ENCODE measurements at regions not wholly inside any gene's neighbourhood (a gene's known extent, or its start where the extent isn't known, plus 50 kb on each side); places are given as distances from the start of the nearest gene placed in this dataset.

DNA sequence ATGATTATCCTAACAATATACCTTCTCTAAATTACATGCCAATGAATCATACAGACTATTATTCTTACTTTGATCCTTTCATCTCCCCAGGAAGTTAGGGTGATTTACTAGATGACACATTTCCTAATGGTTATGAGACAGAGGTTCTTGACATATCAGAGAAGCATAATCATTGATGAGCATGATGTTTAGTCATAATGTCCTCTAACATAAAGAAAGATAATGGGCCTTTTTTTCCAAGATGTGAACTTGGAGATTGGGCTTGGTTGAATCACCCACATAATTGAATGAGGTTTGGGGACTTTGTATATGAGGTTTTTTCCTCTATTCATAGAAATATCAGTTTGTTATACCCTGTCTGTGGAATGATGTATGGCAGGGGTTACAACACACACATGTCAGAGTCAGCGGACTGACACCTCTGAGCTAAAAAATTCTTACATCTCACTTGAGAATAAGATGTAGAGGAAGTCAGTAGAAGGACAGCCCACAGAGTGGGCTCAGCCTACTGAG lies 69.7 kb upstream of the DCBLD2 start:
- DNase-seq (ENCODE audit: low read depth in 2 of 3, low spot score in 2 of 3): no peak

DNA sequence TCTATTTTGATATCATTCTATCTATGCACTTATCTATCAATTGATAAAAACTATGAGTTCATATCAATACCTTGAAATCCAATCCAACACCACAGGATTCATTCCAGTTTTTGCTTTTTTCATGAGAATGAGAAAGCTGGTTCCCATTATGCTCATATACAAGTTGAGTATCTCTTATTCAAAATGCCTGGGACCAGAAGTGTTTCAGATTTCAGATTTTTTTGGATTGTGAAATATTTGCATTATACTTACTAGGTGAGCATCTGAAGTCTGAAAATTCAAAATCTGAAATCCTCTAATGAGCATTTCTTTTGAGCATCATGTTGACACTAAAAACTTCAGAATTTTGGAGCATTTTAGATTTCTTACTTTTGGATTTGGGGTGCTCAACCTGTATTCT lies 67.8 kb upstream of the DCBLD2 start:
- no peak for DNase-seq (ENCODE audit: low read depth in 2 of 3, low spot score in 2 of 3)

DNA sequence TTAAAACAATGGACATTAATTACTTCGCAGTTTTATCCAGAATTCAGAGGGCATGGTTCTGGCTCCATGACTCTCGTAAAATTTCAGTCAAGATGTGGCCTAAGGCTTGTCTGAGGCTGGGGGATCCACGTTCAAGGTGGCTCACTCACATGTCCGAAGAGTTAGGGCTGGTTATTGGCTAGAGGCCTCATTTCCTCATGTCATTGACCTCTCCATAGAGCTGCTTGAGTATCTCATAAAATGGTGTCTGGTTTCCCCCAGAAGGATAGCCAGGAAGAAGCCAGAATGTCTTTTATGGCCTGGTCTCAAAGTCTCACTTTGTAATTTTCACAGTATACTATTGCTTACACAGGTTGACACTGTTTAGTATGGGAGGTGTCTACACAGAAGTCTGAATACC lies 67.3 kb upstream of the DCBLD2 start:
- DNase-seq (ENCODE audit: low read depth in 2 of 3, low spot score in 2 of 3): no peak

DNA sequence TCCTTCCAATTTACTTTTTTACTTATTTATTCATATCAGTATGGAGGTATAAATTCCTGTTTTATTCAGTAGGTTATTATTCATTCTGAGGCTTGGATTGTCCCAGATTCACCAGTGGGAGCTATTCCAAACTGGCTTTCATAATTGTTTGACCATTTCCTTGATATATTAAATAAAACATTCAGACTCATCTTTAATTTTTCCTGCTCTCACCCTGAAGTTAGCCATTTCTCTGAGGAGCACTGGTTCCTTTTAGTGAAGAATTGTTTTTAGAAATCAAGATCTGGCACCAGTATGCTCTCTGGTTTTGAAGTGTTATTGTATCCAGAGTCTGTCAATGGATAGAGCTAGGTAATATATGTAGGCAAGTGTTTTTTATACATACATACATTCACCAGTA lies 66.9 kb upstream of the DCBLD2 start:
- DNase-seq (ENCODE audit: low read depth in 2 of 3, low spot score in 2 of 3): no peak

DNA sequence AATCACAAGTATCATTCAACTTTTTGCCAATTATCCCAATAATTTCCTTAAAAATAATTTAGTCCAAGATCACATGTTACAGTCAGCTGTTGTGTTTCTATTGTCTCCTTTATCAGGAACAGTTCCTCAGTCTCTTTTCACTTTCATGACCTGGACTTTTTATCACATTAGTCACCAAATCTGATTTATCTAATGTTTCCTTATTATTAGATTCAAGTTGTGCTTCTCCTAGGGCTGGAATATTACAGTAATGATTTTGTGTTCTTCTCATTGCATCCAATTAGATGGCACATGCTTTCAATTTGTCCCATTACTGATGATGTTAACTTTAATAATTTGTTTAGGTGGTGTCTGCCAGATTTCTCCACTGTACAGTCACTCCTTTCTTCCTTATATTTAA lies 66.3 kb upstream of the DCBLD2 start:
- no peak for DNase-seq (ENCODE audit: low read depth in 2 of 3, low spot score in 2 of 3)

DNA sequence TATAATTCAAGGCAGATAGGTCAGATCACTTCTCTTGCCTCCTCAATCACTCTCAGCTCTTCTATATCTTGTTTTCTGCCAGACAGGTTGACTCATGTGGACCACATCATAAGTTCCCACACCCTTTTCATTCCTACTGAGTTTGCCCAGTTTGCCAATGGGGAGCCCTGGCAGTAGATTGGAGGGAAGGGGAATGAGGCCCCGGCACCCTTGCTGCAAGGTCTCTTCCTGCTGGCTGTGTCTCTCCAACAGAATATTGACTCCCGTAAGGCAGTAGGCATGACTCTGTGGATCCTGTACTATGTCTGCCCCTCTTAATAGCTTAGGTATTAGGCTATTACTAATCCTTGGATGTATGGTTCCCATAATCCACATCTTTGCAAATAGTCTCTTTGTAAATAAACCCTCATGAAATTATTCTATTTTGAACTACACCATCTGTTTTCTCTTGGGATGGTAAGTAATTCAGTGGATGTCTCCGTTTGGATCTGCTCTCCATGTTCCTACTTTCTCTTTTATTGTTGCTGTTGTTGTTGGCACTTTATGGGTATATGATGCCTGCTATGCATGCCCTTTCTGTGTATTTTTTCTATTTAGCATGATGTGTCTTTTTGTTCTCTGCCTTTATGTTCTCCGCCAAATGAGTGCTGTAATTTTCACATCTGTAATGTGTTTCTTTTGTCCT lies 65.5 kb upstream of the DCBLD2 start:
- DNase-seq (ENCODE audit: low read depth in 2 of 3, low spot score in 2 of 3): no peak

DNA sequence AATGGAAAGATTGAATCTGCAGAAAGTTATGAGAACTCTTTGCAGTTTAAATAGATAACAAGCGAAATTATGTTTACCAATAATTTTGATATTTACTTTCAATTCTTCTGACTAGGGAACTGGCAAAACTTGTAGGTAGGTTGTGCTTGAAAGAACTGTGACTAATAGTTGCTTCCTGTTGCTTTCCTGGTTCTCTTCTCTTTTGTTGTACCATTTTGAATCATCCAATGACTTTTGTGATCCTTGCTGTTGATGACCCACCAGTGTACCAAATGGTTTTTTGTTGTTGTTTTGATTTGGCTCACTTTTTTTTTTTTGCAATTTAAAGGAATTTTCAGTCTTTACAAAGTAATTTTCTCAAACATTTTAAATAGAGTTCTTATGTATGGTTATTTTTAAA lies 64.9 kb upstream of the DCBLD2 start:
- DNase-seq (ENCODE audit: low read depth in 2 of 3, low spot score in 2 of 3): no peak

DNA sequence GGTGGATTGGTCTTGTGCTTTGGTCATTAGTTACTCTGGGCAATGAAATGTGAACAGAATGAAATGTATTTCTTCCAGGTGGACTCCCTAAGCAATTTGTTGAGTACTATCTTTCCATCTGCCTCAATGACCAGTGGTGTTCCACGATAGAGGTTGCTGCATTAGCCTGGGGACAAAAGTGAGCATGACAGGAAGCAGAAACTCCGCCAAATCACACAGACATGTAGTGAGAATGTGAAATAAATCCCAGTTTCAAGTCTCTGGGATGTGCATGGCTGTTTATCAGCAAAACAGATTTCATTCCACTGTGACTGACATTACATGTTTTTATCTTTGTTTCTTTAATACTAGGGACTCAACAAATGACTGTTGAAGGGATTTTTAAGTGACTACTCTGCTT lies 63.3 kb upstream of the DCBLD2 start:
- no peak for DNase-seq (ENCODE audit: low read depth in 2 of 3, low spot score in 2 of 3)

DNA sequence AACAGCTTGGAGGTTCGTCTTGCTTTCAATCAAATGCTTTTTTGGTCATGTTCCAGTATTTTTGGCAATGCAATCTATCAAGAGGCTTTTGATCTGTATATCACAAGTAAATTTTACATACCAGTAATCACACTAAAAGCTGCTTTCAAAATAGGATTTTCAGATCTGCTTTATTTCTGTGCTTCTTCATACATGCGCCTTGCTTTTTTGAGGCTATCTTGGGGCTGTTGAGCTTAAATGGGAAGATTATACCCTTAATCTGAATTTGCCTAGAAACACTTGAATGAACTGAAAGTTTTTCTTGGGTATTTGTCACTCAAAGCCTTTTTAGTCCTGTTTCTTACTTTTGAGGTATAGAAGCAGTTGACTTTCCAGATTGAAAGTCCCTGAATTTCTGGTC lies 62.1 kb upstream of the DCBLD2 start:
- no peak for DNase-seq (ENCODE audit: low read depth in 2 of 3, low spot score in 2 of 3)

DNA sequence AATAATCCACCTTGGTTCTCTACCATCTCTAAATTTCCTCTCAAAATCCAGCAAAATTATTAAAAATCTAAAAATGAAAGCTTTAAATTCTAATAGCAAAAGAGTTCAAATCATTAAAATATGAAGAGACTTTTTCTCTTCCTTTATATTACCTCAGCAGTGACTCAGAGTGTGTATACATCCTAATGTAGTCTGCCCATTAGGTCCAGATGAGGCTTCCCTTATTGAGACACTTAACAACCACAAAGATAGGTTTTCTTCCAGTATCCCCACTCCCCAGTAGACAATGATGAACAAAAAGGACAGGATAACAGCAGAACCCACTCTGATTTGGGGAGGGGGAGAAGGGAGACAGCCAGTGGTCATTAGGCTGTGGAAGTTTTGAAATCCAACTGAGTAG lies 61.5 kb upstream of the DCBLD2 start:
- DNase-seq (ENCODE audit: low read depth in 2 of 3, low spot score in 2 of 3): no peak

DNA sequence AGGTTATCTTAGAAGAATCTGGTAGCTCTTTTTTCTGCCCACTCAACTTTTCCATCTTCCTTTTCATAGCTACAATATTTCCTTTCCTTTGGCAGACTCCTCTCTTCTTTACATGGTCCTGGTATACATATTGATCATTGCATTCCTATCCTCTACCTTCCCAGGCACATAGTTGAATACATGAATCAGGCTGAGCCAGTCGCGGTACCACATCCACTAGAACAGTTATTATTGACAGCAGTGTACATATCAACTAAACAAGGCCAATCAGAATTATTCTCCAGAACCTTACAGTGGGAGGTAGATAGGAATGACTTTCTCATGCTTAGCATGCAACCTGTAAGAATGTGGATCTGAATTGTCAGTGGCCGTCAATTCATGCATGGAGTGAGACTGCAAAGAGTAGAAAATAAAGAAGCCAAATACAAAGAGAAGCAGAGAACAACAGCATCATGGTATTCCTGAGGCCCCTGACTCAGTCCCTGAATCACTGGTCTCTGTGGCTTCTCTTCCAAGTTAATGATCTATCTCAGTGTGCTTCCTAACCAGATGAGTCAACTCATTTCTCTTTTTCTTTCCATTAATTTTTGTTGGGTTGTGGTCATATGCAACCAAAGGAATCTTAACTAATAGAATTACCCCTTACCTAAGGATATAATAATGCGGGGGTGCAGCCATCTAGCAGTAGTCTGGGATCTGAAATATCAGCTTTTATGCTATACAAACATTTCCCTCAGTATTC lies 60.9 kb upstream of the DCBLD2 start:
- no peak for DNase-seq (ENCODE audit: low read depth in 2 of 3, low spot score in 2 of 3)

DNA sequence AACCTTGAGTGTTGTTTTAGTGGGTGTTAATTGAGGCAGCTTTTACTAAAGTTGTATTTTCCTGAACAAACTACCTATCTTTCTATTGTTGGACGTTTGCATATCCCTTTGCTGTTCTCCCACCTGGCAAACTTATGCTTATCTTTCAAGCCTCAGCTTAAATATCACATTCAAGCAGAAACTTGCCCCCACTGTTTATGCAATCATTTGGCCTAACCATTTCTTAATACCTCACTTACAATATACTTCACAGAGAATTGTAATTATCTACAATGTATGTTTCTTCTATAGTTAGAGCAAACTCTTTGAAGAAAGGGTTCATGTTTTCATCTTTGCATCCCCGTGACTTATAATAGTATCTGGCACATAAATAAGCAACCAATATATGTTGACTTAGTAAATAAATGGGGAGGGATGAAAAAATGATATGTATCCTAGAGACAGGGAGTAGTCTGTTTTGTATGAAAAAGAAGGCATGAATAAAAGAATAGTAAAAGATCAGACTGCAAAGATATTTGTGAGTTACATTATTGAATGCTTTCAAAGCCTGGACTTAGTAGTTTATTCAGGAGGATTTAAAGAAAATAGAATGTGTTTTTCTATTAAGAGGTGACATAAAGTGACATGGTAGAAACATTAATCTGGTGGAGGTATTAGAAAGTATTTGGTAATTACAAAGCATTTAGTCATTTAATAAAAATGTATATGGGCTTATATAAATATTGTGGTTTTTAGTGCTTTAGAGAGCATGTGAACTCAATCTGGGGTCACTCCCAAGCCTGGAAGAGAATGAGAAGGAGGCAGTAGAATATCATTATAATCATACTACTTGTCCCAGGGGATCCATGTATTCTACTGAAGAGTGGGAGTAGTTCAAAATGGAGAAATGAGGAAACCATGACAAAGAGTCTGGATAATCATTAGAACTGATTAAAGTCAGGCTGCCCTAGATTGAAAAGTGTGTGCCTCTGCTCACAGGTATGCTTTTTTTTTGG lies 60.0 kb upstream of the DCBLD2 start:
- DNase-seq (ENCODE audit: low read depth in 2 of 3, low spot score in 2 of 3): no peak

DNA sequence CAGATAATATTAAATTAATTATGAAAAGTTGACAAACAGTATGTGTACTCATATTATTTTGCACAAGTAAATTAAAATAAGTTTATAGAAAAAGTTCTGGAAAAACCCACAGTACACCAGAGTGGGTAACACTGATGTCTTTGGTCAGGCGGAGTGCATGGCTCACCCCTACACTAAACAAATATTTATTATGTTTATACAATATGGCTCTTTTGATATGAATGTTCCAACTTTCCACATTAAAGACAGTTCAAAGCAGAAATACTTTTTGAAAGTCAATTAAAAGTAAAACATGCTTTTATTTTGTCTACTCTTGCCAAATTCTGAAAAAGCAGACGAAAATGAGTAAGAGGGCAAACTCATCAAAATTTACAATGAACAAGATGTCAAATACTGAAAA lies 56.2 kb upstream of the DCBLD2 start:
- DNase-seq (ENCODE audit: low read depth in 2 of 3, low spot score in 2 of 3): no peak

DNA sequence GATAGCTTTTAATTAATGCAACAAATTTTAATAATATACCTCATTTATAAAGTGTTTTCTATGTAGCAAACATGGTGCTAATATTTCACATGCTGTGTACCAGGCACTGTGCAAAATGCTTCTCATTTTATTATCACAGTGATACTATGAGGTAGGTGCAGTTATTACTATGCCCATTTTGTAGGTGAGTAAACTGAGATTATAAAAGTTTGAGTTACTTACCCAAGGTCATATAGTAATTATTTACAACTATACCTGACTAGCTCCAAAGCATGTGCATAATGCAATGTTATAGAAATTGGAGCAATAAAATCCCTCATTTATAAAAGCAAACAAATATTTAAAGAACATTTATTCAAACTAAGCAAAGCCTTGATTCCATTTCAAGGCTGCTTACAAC lies 54.5 kb upstream of the DCBLD2 start:
- DNase-seq (ENCODE audit: low read depth in 2 of 3, low spot score in 2 of 3): no peak

DNA sequence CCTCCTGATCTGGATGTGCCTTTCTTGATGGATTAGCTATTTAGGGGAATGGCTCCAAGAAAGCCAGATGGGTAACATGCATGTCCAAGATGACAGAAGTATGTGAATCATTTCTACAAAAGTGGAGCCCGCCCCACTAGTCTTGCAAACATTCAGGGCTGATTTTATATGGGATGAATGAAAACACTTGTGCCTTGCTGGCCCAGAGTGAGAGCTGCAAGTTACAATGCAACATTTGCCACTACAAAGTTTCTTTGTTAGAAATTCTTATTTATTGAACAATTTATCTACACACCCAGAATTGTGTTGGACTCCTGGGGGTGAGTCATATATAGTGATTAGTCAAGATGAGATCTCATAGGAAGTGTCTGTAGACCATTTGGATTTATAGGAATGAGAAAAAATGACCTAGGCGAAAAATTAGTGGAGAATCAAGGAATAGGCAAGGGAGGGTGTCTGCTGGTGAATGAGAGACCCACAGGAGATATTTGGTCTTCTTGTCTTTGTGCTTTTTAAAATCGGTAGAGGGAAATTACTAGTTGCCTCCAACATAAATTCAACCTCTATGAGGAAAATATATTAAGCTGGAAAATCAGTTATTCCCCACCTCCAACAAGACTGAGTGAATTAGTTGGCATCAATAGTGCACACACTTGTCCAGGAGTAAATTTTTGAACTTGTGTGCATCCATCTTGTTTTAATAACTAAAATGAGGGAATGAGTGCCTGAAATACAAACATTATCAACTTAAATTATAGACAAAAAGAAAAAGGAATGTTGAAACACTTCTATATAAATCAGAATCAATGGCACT lies 53.5 kb upstream of the DCBLD2 start:
- DNase-seq (ENCODE audit: low read depth in 2 of 3, low spot score in 2 of 3): no peak

DNA sequence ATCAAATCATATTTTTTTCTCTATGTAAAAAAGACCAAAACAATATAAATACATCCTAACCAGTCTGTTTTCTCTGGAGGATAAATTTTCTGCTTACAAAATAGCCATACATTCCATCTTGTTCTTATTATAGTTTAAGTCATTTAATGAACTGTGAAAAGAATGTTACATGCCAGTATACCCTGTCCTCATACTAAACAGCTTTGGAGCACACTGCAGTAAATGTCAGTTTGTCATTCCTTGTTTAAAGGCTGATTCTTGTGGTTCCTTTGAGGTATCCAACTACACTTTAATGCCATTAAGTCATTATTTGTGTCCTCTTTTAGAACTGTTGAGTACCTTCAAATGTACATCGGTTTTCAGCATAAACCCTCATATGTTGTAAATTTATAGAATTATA lies 52.7 kb upstream of the DCBLD2 start:
- DNase-seq (ENCODE audit: low read depth in 2 of 3, low spot score in 2 of 3): no peak

DNA sequence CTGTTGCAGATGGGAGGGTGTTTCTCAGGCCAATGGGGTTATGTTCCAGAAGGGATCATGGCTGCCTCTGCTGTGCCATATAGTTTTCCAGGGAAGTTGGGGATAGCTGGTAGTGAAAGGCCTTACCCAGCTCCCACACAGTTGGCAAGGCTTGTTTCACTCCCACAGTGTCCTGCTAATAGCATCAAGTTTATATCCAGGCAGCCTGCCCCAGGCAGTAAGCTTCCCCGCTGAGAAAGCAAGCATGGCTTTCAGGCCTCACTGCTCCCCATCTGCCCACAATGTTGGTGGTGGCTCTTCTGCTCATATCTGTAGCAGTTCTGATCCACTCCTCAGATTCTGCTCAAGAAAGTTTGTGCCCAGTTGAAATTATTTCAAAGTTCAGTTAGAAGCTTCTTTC lies 50.9 kb upstream of the DCBLD2 start:
- no peak for DNase-seq (ENCODE audit: low read depth in 2 of 3, low spot score in 2 of 3)

All from hematopoietic multipotent progenitor cell (in vitro differentiated cells).